ENCODE measurements at regions not wholly inside any gene's neighbourhood (a gene's known extent, or its start where the extent isn't known, plus 50 kb on each side); places are given as distances from the start of the nearest gene placed in this dataset.

- no peak for TF ChIP-seq CTCF (IDR thresholded peaks at IDR 0.05)
- TF ChIP-seq IRF2 (CRISPR knock-in tag; IDR thresholded peaks at IDR 0.05; ENCODE audit: borderline replicate concordance, low read depth) = no peak
- no peak for TF ChIP-seq ZNF138 (CRISPR knock-in tag; conservative IDR thresholded peaks at IDR 0.05)
- TF ChIP-seq FOXP1 (CRISPR knock-in tag; IDR thresholded peaks at IDR 0.05; ENCODE audit: borderline replicate concordance) = no peak
- TF ChIP-seq ETV6 (CRISPR knock-in tag; IDR thresholded peaks at IDR 0.05) = no peak
- TF ChIP-seq HMGXB4 (CRISPR knock-in tag; IDR thresholded peaks at IDR 0.05) = no peak
- TF ChIP-seq, protein P1, sequence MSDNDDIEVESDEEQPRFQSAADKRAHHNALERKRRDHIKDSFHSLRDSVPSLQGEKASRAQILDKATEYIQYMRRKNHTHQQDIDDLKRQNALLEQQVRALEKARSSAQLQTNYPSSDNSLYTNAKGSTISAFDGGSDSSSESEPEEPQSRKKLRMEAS (CRISPR knock-in tag; IDR thresholded peaks at IDR 0.05) = no peak
- TF ChIP-seq, protein P2, sequence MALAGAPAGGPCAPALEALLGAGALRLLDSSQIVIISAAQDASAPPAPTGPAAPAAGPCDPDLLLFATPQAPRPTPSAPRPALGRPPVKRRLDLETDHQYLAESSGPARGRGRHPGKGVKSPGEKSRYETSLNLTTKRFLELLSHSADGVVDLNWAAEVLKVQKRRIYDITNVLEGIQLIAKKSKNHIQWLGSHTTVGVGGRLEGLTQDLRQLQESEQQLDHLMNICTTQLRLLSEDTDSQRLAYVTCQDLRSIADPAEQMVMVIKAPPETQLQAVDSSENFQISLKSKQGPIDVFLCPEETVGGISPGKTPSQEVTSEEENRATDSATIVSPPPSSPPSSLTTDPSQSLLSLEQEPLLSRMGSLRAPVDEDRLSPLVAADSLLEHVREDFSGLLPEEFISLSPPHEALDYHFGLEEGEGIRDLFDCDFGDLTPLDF (CRISPR knock-in tag; IDR thresholded peaks at IDR 0.05) = no peak
- TF ChIP-seq NFYB (CRISPR knock-in tag; conservative IDR thresholded peaks at IDR 0.05; ENCODE audit: low read depth) = no peak
Measured at GRCh38 chr15:96064351-96064756, 266.1 kb upstream of the NR2F2 start.
